NB4 (cell line): ENCODE measurements at regions not wholly inside any gene's neighbourhood (a gene's known extent, or its start where the extent isn't known, plus 50 kb on each side); places are given as distances from the start of the nearest gene placed in this dataset.

Source experiments
- DNase-seq: peaks from one replicate; pipeline ENCODE4 v3.0.0; 2010; ENCODE audit warnings: low read depth
- H3K4me3 ChIP-seq: one replicate; pipeline ENCODE4 v1.5.1; 2011; ENCODE audit warnings: mild to moderate bottlenecking, low read depth, low read length, moderate library complexity
- CTCF ChIP-seq: IDR thresholded peaks from one replicate; pipeline ENCODE4 v1.5.1; 2012; ENCODE audit warnings: low read depth, low read length
- MAX ChIP-seq: IDR thresholded peaks from 2 replicates; pipeline ENCODE4 v1.6.1; 2011; ENCODE audit warnings: low read depth, low read length
- MYC ChIP-seq: IDR thresholded peaks from 2 replicates; pipeline ENCODE4 v1.6.1; 2011; ENCODE audit warnings: low read depth, low read length
- POLR2A ChIP-seq: IDR thresholded peaks from 2 replicates; pipeline ENCODE4 v1.6.1; 2011; ENCODE audit warnings: mild to moderate bottlenecking; ENCODE audit not compliant: insufficient read length; ENCODE audit errors: extremely low read depth

- no peak for DNase-seq
- no peak for TF ChIP-seq CTCF
- TF ChIP-seq MYC, result no peak
- no peak for TF ChIP-seq MAX
- no peak for TF ChIP-seq POLR2A
Observed at GRCh38 chr2:200086911-200087310, 131.5 kb downstream of the MAIP1 start.

GRCh38 chr2:200087451-200087850, 132.1 kb downstream of the MAIP1 start:
- no peak for DNase-seq
- no peak for TF ChIP-seq CTCF
- no peak for TF ChIP-seq MYC
- no peak for TF ChIP-seq MAX
- TF ChIP-seq POLR2A, result no peak
- no peak overlapping the region for H3K4me3 ChIP-seq

More at GRCh38 chr2:200086911-200087310, 131.5 kb downstream of the MAIP1 start:
- no peak overlapping the region for H3K4me3 ChIP-seq

GRCh38 chr2:200089040-200089755, 133.8 kb downstream of the MAIP1 start:
- TF ChIP-seq MYC, result no peak
- TF ChIP-seq POLR2A, result no peak
- no peak for TF ChIP-seq CTCF
- TF ChIP-seq MAX, result no peak
- no peak overlapping the region for H3K4me3 ChIP-seq
- DNase-seq, result no peak

- DNase-seq, result no peak
- no peak overlapping the region for H3K4me3 ChIP-seq
- TF ChIP-seq POLR2A (no peak), MYC (no peak), CTCF (no peak), MAX (no peak)
Observed at GRCh38 chr2:200089756-200090109, 134.4 kb downstream of the MAIP1 start.

- TF ChIP-seq POLR2A (no peak), MAX (no peak), CTCF (no peak), MYC (no peak)
- no peak for DNase-seq
- H3K4me3 ChIP-seq, result no peak overlapping the region
Observed at GRCh38 chr2:200090683-200091082, 135.3 kb downstream of the MAIP1 start.
